SK-N-SH (cell line): ENCODE measurements at regions not wholly inside any gene's neighbourhood (a gene's known extent, or its start where the extent isn't known, plus 50 kb on each side); places are given as distances from the start of the nearest gene placed in this dataset.

ENCODE experiments used
- CTCF ChIA-PET: fragments of 300-600, 350-600 bp; formaldehyde crosslinking; extraction: SDS; loops from one replicate; lab custom pipeline; 2021; lab: Yijun Ruan, JAX
- POLR2A ChIA-PET: fragments of 350-600 bp; sonication (Branson Sonifier 250); formaldehyde crosslinking; extraction: SDS; loops from one replicate; lab custom pipeline; 2020; ENCODE audit warnings: antibody characterized with exemption, inconsistent platforms; lab: Yijun Ruan, JAX
- DNase-seq: peaks from one replicate; pipeline ENCODE4 v3.0.0; 2012
- H2AFZ ChIP-seq: fragments of 200-600 bp; sonication (generic); 2 replicates; pipeline ENCODE4 v1.8.1; 2016; ENCODE audit warnings: antibody characterized with exemption, mild to moderate bottlenecking, low read depth
- H3F3A ChIP-seq: fragments of 200-600 bp; sonication (generic); replicated peaks from 2 replicates; pipeline ENCODE3; 2016; ENCODE audit warnings: antibody characterized with exemption, mild to moderate bottlenecking; ENCODE audit not compliant: insufficient read depth
- H3K27ac ChIP-seq, 2 experiments: fragments of 200-500 bp in 1 of 2; fragments of 200-600 bp in 1 of 2; sonication (Bioruptor generic) in 1 of 2; sonication (generic), shearing (Covaris generic) in 1 of 2; 2 replicates each; pipeline versions ENCODE4 v1.5.1 to v1.6.1; 2014 to 2016; ENCODE audit warnings: low read depth in 2 of 2, inconsistent platforms in 1 of 2, low read length in 1 of 2, mild to moderate bottlenecking in 1 of 2, mixed read lengths in 1 of 2
- H3K27me3 ChIP-seq: fragments of 200-600 bp; sonication (generic), shearing (Covaris generic); 2 replicates; pipeline ENCODE4 v1.6.1; 2016; ENCODE audit warnings: mixed run types; ENCODE audit not compliant: insufficient read depth
- H3K36me3 ChIP-seq, 2 experiments: fragments of 200-500 bp in 1 of 2; fragments of 200-600 bp in 1 of 2; sonication (Bioruptor generic) in 1 of 2; sonication (generic) in 1 of 2; replicated peaks in 1 of 2; 2 replicates each; pipeline versions ENCODE3 to v1.5.1; 2014 to 2016; ENCODE audit warnings: low read length in 1 of 2, mild to moderate bottlenecking in 1 of 2; ENCODE audit not compliant: insufficient read depth in 2 of 2, control insufficient read depth in 1 of 2
- H3K4me1 ChIP-seq, 2 experiments: fragments of 200-500 bp in 1 of 2; fragments of 200-600 bp in 1 of 2; sonication (Bioruptor generic) in 1 of 2; sonication (generic), shearing (Covaris generic) in 1 of 2; 2 replicates each; pipeline versions ENCODE4 v1.5.1 to v1.6.1; 2014 to 2016; ENCODE audit warnings: low read depth in 1 of 2, low read length in 1 of 2, mixed run types in 1 of 2; ENCODE audit not compliant: insufficient read depth in 2 of 2, control insufficient read depth in 1 of 2
- H3K4me2 ChIP-seq: fragments of 200-600 bp; sonication (generic), shearing (Covaris generic); 2 replicates; pipeline ENCODE4 v1.6.1; 2017; ENCODE audit warnings: mixed run types
- H3K4me3 ChIP-seq, 2 experiments: fragments of 200-500 bp in 1 of 2; fragments of 200-600 bp in 1 of 2; sonication (Bioruptor generic) in 1 of 2; sonication (generic), shearing (Covaris generic) in 1 of 2; 2 replicates each; pipeline versions ENCODE4 v1.5.1 to v1.8.1; 2014 to 2016; ENCODE audit warnings: low read depth in 2 of 2, inconsistent platforms in 1 of 2, low read length in 1 of 2, mild to moderate bottlenecking in 1 of 2, mixed read lengths in 1 of 2, moderate library complexity in 1 of 2
- H3K79me2 ChIP-seq: fragments of 200-600 bp; sonication (generic); 2 replicates; pipeline ENCODE4 v1.8.1; 2017; ENCODE audit warnings: mild to moderate bottlenecking; ENCODE audit not compliant: insufficient read depth
- H3K9ac ChIP-seq: fragments of 200-600 bp; sonication (generic); 2 replicates; pipeline ENCODE4 v1.6.1; 2017; ENCODE audit warnings: mixed run types
- H3K9me2 ChIP-seq: fragments of 200-600 bp; sonication (generic); 2 replicates; pipeline ENCODE4 v1.6.1; 2017; ENCODE audit warnings: mixed run types
- H3K9me3 ChIP-seq: fragments of 200-600 bp; sonication (generic); 2 replicates; pipeline ENCODE4 v1.6.1; 2017; ENCODE audit warnings: mixed run types, mild to moderate bottlenecking, moderate library complexity
- H4K20me1 ChIP-seq: fragments of 200-600 bp; sonication (generic); 2 replicates; pipeline ENCODE4 v1.6.1; 2017; ENCODE audit warnings: mild to moderate bottlenecking, mixed run types; ENCODE audit not compliant: insufficient read depth
- FOSL2 ChIP-seq: IDR thresholded peaks from 2 replicates; pipeline ENCODE4 v1.4.0; 2012; ENCODE audit warnings: low read depth, mild to moderate bottlenecking, moderate library complexity, borderline replicate concordance
- FOXM1 ChIP-seq: IDR thresholded peaks from 2 replicates; pipeline ENCODE4 v1.4.0; 2012; ENCODE audit warnings: low read depth, mild to moderate bottlenecking
- GABPA ChIP-seq: IDR thresholded peaks from 2 replicates; pipeline ENCODE4 v1.4.0; 2012; ENCODE audit warnings: low read depth, mild to moderate bottlenecking
- IRF3 ChIP-seq: fragments of 150-350 bp; IDR thresholded peaks from 2 replicates; pipeline ENCODE4 v1.6.1; 2016; ENCODE audit warnings: mild to moderate bottlenecking, low read depth, low read length
- MEF2A ChIP-seq: IDR thresholded peaks from 2 replicates; pipeline ENCODE4 v1.4.0; 2012; ENCODE audit warnings: low read depth, borderline replicate concordance
- MXI1 ChIP-seq: IDR thresholded peaks from 2 replicates; pipeline ENCODE4 v1.6.1; 2012; ENCODE audit warnings: mild to moderate bottlenecking, low read depth, low read length, improper control_type of control experiment
- POLR2AphosphoS5 ChIP-seq: IDR thresholded peaks from 2 replicates; pipeline ENCODE4 v1.6.1; 2012; ENCODE audit warnings: low read depth, low read length
- RCOR1 ChIP-seq: fragments of 150-350 bp; IDR thresholded peaks from 2 replicates; pipeline ENCODE4 v1.6.1; 2017; ENCODE audit warnings: antibody characterized with exemption, low read length
- TEAD4 ChIP-seq: IDR thresholded peaks from 2 replicates; pipeline ENCODE4 v1.4.0; 2012; ENCODE audit warnings: mild to moderate bottlenecking, borderline replicate concordance; ENCODE audit not compliant: insufficient read depth
- YY1 ChIP-seq: IDR thresholded peaks from 2 replicates; pipeline ENCODE4 v1.4.0; 2012; ENCODE audit warnings: low read depth, mild to moderate bottlenecking
- WGBS: methylation state at CpG from one replicate; pipeline ENCODE4 v1.1.6; 2017; ENCODE audit warnings: low lambda C conversion rate; 5-methylcytosine and 5-hydroxymethylcytosine counted together
- TF ChIP-seq, protein P1 (sequence below): IDR thresholded peaks from 2 replicates; pipeline ENCODE4 v1.4.0; 2012; ENCODE audit warnings: low read depth, borderline replicate concordance
- TF ChIP-seq, protein P2 (sequence below): IDR thresholded peaks from 2 replicates; pipeline ENCODE4 v1.6.1; 2012; ENCODE audit warnings: mild to moderate bottlenecking, low read depth, low read length, moderate library complexity

DNA sequence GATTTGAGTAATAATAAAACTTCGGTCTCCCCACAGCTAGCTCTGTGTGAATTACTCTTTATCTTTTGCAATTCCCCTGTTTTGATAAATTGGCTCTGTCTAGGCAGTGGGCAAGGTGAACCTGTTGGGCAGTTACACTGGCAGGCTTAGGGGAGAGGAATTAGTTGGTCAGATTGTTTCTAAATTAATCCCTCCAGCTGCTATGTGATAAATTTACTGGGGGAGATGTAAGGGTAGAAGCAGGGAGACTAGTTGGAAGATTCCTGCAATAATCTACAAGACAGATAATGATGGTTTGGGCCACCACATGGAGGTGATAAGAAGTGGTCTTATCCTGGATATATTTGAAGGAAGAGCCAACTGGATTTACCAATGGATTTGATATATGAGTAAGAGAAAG, 118.5 kb upstream of the TACR1 start:
- H4K20me1 ChIP-seq = no peaks in the 10 kb centered on the region
- no peak overlapping the region for H3K4me3 ChIP-seq
- H3K4me1 ChIP-seq = peaks cover 0 to 10% of the 10 kb centered on the region in 2 experiments; a peak in 1 of 4 replicates
- no peaks in the 10 kb centered on the region for H3K9me2 ChIP-seq
- H3K27ac ChIP-seq = no peak overlapping the region
- H3K4me2 ChIP-seq = no peak overlapping the region
- ChIA-PET CTCF (no interaction called here), POLR2A (no interaction called here)
- H3K36me3 ChIP-seq = no peaks in the 10 kb centered on the region
- H3K9ac ChIP-seq = no peak overlapping the region
- no peaks in the 10 kb centered on the region for H3K79me2 ChIP-seq
- no peaks in the 10 kb centered on the region; the same call in 1 of the 2 replicates for H3K27me3 ChIP-seq
- no peak overlapping the region for H2AFZ ChIP-seq
- H3F3A ChIP-seq = no peaks in the 10 kb centered on the region
- no peak for TF ChIP-seq FOXM1
- TF ChIP-seq, protein P1, sequence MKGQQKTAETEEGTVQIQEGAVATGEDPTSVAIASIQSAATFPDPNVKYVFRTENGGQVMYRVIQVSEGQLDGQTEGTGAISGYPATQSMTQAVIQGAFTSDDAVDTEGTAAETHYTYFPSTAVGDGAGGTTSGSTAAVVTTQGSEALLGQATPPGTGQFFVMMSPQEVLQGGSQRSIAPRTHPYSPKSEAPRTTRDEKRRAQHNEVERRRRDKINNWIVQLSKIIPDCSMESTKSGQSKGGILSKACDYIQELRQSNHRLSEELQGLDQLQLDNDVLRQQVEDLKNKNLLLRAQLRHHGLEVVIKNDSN = no peak
- TF ChIP-seq RCOR1 = no peak
- TF ChIP-seq TEAD4 = no peak
- no peak for TF ChIP-seq GABPA
- TF ChIP-seq FOSL2 = no peak
- TF ChIP-seq IRF3 = no peak
- DNase-seq = no peak
- WGBS = 67% methylated on average over 1 of the region's 1 CpG
- H3K9me3 ChIP-seq = no peaks in the 10 kb centered on the region

GRCh38 chr2:75317316-75317715, 118.0 kb upstream of the TACR1 start:
- ChIA-PET POLR2A (no interaction called here), CTCF (no interaction called here)
- Histone ChIP-seq H3K36me3 (no peaks in the 10 kb centered on the region), H3F3A (no peaks in the 10 kb centered on the region), H3K4me3 (no peak overlapping the region), H3K79me2 (no peaks in the 10 kb centered on the region), H3K27ac (no peak overlapping the region), H3K27me3 (no peaks in the 10 kb centered on the region; the same call in 1 of the 2 replicates), H3K9me2 (no peaks in the 10 kb centered on the region), H4K20me1 (no peaks in the 10 kb centered on the region), H3K9me3 (no peaks in the 10 kb centered on the region), H3K4me2 (no peak overlapping the region), H2AFZ (no peak overlapping the region), H3K9ac (no peak overlapping the region), H3K4me1 (peaks cover 0 to 10% of the 10 kb centered on the region in 2 experiments; a peak in 1 of 4 replicates)
- WGBS = 24% methylated on average over 2 of the region's 2 CpGs
- DNase-seq = no peak
- TF ChIP-seq POLR2AphosphoS5 (no peak), YY1 (no peak), MXI1 (no peak), MEF2A (no peak)
- TF ChIP-seq, protein P2, sequence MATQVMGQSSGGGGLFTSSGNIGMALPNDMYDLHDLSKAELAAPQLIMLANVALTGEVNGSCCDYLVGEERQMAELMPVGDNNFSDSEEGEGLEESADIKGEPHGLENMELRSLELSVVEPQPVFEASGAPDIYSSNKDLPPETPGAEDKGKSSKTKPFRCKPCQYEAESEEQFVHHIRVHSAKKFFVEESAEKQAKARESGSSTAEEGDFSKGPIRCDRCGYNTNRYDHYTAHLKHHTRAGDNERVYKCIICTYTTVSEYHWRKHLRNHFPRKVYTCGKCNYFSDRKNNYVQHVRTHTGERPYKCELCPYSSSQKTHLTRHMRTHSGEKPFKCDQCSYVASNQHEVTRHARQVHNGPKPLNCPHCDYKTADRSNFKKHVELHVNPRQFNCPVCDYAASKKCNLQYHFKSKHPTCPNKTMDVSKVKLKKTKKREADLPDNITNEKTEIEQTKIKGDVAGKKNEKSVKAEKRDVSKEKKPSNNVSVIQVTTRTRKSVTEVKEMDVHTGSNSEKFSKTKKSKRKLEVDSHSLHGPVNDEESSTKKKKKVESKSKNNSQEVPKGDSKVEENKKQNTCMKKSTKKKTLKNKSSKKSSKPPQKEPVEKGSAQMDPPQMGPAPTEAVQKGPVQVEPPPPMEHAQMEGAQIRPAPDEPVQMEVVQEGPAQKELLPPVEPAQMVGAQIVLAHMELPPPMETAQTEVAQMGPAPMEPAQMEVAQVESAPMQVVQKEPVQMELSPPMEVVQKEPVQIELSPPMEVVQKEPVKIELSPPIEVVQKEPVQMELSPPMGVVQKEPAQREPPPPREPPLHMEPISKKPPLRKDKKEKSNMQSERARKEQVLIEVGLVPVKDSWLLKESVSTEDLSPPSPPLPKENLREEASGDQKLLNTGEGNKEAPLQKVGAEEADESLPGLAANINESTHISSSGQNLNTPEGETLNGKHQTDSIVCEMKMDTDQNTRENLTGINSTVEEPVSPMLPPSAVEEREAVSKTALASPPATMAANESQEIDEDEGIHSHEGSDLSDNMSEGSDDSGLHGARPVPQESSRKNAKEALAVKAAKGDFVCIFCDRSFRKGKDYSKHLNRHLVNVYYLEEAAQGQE = no peak
